GM18868 (cell line): ENCODE measurements at regions not wholly inside any gene's neighbourhood (a gene's known extent, or its start where the extent isn't known, plus 50 kb on each side); places are given as distances from the start of the nearest gene placed in this dataset.

Experiments
- ATAC-seq: cut with Tn5 transposase; IDR thresholded peaks from one replicate; pipeline ENCODE4 v1.9.1; 2021; ENCODE audit warnings: mild to moderate bottlenecking, moderate library complexity; ENCODE audit not compliant: unreplicated experiment

DNA sequence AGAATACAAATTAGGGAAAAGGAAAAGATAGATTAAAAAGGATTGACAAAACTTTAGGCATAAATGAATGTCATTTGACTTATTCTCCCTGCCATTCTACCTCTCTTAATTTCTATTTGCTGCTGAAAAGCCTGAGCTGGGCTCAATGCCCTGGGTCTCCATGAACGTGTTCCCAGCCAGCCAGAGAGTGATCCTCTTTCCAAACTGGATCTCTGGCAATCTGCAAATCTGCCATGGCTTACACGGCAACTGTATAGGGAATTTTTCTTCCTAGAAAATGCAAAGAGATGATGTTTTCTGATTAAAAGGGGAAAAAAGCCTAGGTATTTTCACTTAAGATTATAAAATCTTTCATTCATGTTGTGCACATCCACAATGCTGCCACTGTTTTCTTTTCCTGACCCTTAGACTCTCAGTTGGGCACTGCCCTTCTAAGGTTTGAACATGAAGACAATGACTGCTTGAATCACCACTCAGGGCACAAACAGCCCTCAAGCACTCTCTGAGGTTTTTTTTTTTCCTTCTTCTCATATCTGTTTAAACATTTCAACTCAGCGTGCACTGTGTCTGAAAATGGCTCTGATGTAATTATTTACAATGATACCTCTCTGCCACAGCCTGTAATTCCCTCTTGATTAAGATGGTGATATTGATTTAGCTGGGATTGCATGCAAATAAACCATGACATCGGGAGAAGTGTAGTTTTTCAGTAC lies 60.3 kb downstream of the DACT1 start:
- no peak for ATAC-seq

DNA sequence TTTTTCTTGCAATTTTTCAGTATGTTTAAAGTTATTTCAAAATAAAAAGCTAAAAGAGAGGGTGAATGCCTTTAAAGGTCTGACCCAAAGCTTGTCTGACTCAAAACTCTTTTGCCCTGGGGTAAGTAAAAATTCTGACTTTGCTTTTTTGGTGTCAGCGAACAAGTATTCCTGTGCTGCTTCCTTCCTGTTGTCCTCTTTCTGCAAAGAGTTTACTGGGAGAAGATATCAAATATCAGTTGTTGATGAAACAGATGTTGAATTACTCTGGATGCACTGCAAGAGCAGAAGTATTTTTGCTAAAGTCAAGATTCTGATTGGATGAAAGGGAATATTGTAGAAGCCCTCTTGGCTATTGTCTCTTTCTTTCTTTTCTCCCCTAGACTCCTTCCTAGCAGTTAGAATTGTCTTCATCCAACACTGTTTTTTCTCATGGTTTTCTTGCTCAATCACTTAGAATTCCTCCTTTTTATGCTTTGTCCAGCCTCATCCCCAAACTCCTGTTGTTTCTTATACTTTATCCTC lies 62.0 kb downstream of the DACT1 start:
- ATAC-seq, result no peak

DNA sequence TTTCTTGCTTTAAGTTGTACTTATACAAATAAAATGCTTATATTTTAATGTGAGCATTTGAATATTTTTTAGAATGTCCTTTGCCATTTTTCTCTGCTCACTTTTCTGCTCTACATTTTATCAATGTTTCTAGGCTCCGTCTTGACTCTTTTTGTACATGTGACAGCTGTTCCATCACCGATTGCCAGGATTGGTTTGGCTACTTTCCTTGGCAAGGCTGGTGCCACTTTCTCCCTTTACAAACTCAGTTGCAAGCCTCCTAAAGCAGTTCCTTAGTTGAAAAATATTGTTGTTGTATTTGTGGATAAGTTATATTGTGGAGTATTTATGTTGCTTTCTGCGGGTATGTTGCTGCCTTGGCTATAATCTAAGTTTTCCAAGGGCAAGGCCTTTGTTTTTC lies 63.4 kb downstream of the DACT1 start:
- ATAC-seq, result no peak

DNA sequence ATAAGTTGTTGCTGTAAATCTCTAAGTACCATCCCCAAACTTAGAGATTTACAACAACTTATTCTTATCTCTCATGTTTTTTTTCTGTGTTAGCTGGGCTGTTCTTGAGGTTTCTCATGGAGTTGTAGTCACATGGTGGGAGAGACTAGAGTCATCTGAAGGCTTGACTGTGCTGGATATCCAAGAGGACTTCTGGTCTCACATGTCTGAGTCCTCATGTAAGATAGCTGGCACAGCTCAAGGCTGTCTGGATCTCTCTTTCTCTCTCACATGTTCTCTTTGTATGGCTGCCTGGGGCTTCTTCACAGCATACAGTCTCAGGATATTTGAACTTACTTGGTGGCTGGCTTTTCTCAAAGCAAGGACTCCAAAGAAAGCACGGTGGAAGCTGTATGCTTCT lies 63.8 kb downstream of the DACT1 start:
- no peak for ATAC-seq

DNA sequence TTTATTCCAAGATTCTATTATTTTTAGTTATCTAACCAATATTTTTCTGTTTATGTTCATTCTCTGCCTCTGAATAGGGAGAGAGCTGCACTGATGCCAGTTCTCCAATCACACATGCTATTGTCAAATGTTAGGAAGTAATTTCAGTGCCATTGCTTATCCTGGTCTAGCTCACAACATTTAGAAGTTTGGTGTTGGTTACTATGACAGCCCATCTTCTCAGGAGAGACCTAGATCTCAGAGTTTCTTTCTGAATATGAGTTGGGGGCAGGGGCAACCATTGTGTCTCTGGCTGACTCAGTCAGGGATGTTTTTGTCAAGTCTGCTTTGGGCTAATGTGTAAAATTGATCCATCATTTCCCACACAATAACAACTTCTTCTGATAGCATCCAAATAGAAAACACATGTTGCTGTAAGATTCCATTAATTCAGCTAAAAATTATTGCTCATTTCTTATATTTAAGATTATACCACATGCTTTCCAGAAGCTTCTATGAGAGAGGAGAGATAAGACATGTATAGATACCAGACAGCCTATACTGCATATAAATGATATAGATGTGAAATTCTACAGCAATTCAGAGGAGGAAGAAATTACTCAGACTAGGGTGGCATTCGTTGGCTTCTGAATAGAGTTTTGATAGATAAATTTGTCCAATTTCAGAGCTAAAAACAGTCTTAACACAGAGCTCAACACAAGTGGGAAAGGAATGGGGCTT lies 64.8 kb downstream of the DACT1 start:
- ATAC-seq, result no peak

DNA sequence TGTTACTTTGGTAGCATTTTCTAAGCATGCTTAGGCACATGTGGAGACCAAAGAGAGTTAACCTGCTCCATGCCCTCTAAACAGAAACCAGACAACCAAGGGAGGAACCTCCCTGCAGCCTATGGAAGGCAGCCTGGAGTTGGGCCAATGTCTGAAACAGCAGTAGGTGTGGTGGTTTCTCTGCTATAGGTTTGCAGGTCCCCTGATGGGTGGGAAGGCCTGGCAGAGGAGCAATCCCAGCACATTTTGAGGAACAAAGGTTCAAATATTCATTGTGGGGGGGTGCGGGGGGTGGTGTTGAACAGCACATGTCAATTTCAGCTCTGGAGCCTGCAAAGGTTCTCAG lies 65.4 kb downstream of the DACT1 start:
- no peak for ATAC-seq

DNA sequence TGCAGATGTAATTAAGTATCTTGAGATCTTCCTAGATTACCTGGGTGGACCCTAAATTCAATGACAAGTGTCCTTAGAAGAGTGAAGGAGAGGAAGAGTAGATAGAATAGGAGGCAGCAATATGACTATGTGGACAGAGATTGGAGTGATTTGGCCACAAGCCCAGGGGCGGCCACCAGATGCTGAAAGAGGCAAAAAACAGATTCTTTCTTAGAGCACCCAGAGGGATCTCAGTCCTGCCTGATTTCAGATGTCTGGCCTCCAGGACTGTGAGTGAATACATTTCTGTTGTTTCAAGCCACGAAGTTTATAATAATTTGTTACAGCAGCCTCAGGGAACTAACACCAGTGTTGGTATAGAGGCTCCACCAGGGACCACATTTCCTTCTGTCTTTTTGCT lies 67.3 kb downstream of the DACT1 start:
- ATAC-seq, result no peak

DNA sequence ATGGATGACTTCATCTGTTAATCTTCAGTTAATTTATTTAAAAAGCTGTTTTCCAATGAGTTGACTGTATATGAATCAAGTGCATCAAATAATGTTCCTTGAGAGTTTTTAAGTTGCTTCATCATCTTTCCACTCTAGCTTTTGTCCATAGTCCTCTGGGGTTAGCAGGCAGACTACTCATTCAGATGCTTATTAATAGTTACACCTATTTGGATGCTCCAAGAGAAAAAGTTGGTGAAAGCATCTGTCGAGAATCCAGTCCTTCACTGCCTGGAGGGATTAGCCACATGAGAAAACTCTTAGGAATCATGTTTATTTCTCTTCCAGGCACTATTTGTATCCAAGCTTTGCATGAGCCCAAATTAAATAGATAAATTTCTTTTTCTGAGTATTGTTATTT lies 70.2 kb downstream of the DACT1 start:
- ATAC-seq, result no peak

DNA sequence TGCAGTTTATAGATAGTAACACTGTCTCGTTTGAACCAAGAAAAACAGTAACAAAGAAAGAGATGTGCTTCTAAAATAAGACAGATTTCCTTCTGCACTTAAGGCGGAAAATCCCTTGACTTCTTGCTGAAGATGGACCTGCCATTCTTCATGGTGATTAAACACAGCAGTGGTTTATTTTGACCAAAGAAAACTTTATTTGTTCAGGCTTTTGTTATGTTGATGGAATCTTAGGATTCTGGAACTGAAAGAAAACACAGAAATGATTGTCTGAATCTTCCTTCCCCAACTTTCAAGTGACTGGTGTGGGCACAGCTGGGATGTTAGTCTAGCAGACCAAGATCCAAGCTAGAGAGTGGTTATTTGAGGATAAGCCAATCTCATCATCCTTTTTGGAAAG lies 72.2 kb downstream of the DACT1 start:
- no peak for ATAC-seq

DNA sequence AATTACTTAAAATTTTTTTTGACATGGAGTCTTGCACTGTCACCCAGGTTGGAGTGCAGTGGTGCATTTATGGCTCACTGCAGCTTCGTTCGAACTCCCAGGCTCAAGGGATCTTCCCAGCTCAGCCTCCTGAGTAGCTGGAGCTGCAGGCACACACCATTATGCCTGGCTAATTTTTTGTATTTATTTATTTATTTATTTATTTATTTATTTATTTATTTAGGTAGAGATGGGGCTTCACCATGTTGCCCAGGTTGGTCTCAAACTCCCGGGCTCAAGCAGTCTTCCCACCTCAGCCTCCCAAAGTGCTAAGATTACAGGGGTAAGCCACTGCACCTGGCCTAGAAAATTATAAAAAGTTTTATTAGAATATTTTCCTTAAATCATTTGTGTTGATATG lies 73.6 kb downstream of the DACT1 start:
- ATAC-seq, result no peak

DNA sequence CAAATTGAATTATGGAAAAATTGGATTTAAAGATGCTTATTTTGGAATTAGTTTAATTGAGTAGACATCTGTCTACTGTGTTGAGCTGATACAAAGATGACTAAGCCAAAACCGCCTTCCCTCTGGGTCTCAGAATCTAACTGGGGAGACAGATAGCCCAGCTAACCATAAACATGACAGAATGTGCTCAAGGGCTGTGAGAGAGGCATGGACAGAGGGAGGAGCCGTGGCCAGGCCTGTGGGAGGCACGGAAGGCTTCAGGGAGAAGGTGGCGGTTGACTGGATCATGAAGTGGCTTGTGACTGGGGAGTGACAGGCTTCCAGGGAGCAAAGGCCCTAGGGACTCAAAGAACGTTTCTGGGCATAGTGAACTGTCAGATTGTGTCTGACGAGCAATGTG lies 74.6 kb downstream of the DACT1 start:
- no peak for ATAC-seq

DNA sequence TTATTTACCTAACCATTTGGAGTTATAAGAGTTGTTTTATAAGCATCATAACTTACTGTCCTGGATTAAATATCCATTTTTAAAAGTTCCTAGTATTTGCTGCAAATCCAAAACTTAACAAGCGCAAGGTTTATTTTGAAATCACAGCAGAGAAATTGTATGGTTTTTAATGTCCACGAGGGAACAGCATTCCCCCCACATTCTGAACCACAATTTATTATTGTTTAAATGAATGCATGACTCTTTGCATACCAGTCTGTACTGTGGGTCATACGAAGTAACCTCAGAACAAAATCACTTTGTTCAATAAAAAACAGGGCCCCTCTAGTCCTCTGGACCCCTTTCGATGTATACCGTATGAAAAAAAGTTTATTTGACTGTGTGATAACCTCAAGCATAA lies 75.9 kb downstream of the DACT1 start:
- no peak for ATAC-seq

DNA sequence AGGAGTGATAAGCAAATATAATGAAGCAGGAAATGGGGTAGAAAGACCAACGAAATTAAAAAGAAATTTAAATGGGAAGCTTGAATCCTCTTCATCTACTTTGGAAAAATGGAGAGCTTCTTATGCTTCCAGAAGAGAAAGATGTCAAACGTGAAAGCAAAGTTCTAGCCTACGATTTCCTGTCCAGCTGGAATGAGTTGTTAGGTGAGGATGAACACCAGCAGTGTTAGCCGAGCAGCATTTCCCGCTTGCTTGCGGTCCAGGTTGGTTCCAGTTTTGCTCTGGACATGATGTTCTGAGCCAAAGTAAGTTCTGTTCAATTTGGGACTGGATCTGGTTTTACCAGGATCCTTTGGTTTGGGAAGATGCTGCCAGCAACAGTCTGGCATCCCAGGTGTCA lies 78.9 kb downstream of the DACT1 start:
- no peak for ATAC-seq

DNA sequence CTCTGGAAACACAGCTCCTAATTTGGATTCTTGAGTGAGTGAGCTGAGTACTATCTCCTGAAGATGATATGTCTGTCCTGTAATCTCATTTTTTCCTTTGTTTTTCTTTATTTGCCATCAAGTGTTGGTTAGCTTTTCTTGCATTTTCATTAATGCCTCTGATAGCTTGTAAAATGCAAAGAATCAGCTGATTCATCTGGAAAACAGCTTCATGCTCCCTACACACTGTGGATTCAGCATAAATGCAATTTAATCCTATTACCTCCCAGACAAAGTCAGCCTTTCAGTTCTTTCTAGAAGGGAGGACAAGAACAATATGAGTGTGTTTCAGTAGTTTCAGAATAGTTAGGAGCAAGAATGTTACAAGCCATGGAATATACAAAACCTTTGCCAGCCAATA lies 79.4 kb downstream of the DACT1 start:
- no peak for ATAC-seq

DNA sequence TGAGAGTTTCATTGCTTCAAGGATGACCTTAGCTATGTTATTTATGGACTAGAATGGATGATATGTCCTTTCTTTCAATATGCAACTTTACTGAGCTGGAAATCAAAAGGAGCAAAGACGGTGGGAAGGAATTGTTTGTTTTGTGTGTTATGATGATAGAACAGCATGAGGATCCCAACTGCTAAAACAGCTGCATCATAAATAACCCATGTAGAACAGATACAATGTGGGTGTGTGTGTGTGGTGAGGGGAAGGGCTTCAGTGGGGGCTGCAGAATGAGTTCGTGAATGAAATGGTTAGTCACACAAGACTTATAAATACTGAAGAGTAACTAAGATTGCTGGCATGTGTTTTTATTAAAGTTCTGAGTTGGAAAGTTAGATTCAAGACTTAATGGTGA lies 80.1 kb downstream of the DACT1 start:
- ATAC-seq, result no peak

DNA sequence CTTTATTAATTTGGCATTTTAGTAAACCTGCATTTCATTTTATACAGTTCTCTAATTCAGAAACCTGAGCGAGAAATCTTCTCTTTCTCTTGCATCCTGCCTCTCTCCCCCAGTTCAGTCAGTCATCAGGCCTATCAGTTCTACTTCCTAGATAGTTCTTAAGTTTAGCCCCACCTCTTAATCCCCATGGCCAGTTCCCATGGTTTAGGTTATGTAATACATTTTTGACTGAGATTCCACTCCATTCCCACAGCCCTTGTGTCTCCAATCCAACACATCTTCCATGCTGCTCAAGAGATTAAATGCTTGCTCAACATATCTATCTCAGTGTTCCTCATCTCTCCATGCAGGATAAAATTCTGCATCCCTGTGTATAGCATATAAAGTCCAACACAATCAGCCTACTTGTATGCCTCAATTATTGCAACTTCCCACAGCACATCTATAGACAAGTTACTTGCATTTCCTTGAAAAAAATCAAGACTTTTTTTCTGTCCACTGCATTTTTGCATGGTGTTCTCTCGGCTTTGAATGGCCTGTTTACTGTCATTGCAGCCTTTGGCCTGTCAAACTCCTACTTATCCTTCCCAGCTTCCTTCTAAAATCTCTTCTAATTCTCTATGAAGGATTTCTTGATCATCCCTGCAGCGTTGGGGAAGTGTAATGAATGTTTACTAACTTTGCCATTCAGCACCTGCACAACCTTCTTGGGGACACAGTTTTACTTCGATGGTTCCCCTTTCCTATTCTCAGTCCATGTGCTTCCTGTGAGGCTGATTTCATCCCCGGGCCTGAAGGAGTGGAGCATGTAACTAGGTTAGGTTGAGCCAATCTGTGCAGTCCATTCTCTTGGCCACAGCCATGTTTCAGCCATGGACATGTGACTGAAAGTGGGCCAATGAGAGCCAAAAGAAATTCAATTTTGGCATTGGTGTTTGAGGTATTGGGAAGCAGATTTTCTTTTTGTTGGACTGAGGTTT lies 80.8 kb downstream of the DACT1 start:
- no peak for ATAC-seq

DNA sequence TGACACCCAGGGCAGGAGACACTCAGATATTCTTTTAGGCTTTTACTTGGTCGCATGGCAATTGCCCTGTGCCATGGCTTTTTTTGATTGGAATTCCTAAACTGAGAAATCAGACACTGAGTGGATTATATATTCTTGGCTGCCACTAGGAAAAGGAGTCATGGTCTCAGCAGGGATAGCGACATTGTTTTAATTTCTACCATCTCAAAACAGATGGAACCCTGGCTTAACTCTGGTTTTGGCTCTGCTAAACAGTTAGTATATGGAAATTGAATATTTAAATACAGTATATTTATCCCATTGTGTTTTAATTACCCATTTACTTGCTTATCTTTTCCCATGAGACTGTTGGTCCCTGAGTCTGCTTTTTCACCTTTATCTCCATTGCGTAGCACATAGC lies 84.0 kb downstream of the DACT1 start:
- no peak for ATAC-seq

DNA sequence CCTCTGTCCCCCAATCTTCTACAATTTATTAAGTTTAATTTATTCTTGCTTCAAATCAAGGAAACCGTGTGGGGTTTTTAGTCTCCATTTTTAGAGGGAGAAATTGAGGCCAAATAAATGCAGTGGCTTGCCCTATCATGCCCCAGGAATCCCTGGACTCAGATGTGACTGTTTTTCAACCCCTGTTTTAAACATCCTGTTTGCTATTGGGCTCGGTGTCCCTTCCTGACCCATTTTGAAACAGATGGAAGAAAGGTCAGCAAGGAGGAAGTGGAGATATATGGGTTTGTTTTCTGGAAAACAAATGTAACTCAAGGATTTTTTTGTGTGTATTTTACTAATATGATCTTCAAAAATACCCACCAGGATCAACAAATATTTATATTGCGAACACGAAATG lies 84.7 kb downstream of the DACT1 start:
- ATAC-seq, result no peak

DNA sequence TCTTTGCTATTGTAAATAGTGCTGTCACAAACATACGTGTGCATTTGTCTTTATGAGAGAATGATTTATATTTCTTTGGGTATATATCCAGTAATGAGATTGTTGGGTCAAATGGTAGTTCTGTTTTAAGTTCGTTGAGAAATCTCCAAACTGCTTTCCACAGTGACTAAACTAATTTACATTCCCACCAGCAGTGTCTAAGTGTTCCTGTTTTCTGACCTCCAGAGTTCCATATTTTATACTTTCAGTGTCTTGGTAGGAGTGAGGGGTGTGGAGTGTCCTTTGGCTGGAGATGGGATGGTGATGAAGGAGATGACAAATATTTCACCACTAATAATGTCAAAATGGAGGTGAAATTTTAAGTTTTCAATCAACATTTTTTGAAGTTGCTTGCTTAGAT lies 86.4 kb downstream of the DACT1 start:
- ATAC-seq, result no peak

DNA sequence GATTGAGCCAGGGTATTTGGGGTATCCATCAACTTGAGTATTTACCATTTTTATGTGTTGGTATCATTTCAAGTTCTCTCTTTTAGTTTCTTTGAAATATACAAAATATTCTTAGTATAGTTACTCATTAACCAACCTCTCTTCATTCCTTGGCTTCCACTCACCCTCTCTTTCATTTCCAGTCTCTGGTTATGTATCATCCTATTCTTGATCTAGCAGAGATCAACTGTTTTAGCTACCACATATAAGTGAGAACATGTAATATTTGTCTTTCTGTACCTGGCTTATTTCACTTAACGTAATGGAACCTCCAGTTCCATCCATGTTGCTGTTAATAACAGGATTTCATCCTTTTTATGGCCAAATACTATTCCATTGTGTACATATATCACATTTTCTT lies 86.9 kb downstream of the DACT1 start:
- ATAC-seq, result no peak

DNA sequence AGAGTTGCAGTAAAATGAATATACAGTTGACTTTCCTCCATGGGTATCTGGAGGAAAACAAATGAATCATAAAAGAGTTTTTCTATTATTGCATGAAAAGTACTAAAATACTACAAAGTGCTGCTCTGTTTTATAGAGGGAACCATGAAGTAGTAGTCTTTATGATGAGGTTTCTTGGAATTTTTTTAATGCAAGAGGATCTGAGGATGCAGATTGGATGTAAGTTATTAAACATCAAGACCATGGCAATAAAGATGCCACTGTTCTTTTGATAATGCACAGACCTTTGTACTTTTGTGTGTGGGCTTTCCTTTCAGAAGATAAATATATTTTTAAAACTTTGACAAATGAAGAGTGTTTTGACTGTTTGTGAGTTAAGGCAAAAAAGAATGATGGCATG lies 87.5 kb downstream of the DACT1 start:
- no peak for ATAC-seq

DNA sequence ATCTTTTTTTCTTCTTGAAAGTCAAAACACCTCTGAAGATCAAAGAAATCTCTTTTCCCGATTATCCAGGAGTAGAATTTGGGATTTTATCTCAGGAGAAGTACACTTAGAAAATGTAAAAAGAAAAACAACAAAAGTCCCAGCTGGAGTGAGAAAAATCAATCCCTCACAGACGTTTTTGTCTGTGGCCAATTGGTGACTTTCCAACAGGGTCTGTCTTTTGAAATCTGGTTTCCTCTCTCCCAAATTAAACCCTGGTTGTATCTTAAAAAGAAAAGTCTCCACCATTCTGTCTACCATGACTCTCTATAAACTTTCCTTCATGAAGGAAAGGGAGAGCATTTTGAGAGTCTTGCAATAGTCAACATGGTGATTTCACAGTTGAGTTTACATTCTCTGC lies 88.1 kb downstream of the DACT1 start:
- no peak for ATAC-seq
